Duodenal mucosa (tissue), 2 donors: ENCODE measurements at regions not wholly inside any gene's neighbourhood (a gene's known extent, or its start where the extent isn't known, plus 50 kb on each side); places are given as distances from the start of the nearest gene placed in this dataset.

Experiments
- H3K27ac ChIP-seq: one replicate; pipeline ENCODE4 v1.7.0; 2013; ENCODE audit warnings: low read depth, low read length
- H3K27me3 ChIP-seq, 2 donors: one replicate each; pipeline ENCODE4 v1.7.0; 2013; ENCODE audit warnings: low read length in 2 of 2, control low read depth in 1 of 2; ENCODE audit not compliant: insufficient read depth in 2 of 2, control insufficient read depth in 1 of 2
- H3K36me3 ChIP-seq, 2 donors: one replicate each; pipeline ENCODE4 v1.7.0; 2013; ENCODE audit warnings: low read length in 2 of 2, control low read depth in 1 of 2; ENCODE audit not compliant: insufficient read depth in 2 of 2, control insufficient read depth in 1 of 2
- H3K4me1 ChIP-seq, 2 donors: one replicate each; pipeline ENCODE4 v1.7.0; 2013; ENCODE audit warnings: low read length in 2 of 2, control low read depth in 1 of 2; ENCODE audit not compliant: insufficient read depth in 2 of 2, control insufficient read depth in 1 of 2
- H3K4me3 ChIP-seq, 2 donors: one replicate each; pipeline ENCODE4 v1.7.0; 2013; ENCODE audit warnings: low read length in 2 of 2, low read depth in 1 of 2
- H3K9ac ChIP-seq, 2 donors: one replicate each; pipeline ENCODE4 v1.7.0; 2013; ENCODE audit warnings: low read length in 2 of 2, low read depth in 1 of 2
- H3K9me3 ChIP-seq, 2 donors: one replicate each; pipeline ENCODE4 v1.7.0; 2013; ENCODE audit warnings: low read length in 2 of 2, control low read depth in 1 of 2; ENCODE audit not compliant: control insufficient read depth in 1 of 2

DNA sequence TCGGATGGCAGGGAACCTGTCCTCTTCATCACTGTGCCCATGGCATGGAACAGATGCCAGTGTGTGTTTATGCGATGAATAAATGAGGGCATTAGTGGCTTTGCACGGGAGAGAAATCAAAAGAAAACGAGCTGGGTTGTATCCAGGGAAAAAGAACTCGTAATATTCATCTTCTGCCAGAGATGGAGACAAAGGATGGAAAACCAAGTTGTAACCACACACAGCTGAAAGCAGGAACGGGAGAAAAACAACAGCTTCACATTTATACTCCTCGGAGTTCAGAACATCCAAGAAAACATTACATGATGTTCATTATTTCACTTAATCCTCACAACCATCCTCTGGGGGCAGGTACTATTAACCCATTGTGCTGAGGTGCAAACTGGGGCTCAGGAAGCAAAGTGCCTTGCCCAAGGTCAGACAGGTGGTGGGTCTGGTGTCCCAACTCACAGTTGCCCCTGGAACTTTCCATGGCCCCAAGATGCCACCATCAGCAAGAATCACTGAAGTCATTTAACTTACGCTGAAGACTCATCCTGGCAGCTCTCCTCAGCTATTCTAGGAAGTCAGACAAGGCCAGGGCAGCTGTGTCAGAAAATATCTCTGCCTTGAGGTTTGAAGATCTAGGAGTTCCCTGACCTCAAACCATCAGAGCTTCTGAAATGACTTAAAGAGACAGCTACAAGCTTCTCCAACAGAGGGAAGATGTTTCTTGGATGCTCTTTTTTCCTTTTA lies 250.4 kb downstream of the NSG2 start:
- Histone ChIP-seq H3K27me3 (no peaks in the 10 kb centered on the region), H3K9ac (no peak overlapping the region), H3K4me1 (no peaks in the 10 kb centered on the region), H3K27ac (no peak overlapping the region), H3K9me3 (no peaks in the 10 kb centered on the region), H3K36me3 (no peaks in the 10 kb centered on the region), H3K4me3 (no peak overlapping the region)

- Histone ChIP-seq H3K4me1 (no peaks in the 10 kb centered on the region), H3K27ac (no peak overlapping the region)
Measured at GRCh38 chr5:174300118-174300940, 254.8 kb downstream of the NSG2 start.

GRCh38 chr5:174300941-174301761 lies 255.6 kb downstream of the NSG2 start:
- no peak overlapping the region for H3K27ac ChIP-seq
- no peaks in the 10 kb centered on the region for H3K27me3 ChIP-seq
- H3K4me3 ChIP-seq = no peak overlapping the region
- H3K4me1 ChIP-seq = no peaks in the 10 kb centered on the region
- no peaks in the 10 kb centered on the region for H3K9me3 ChIP-seq
- no peak overlapping the region for H3K9ac ChIP-seq
- no peaks in the 10 kb centered on the region for H3K36me3 ChIP-seq

More at GRCh38 chr5:174300118-174300940, 254.8 kb downstream of the NSG2 start:
- no peak overlapping the region for H3K9ac ChIP-seq
- H3K27me3 ChIP-seq = no peaks in the 10 kb centered on the region
- H3K36me3 ChIP-seq = no peaks in the 10 kb centered on the region
- H3K4me3 ChIP-seq = no peak overlapping the region
- H3K9me3 ChIP-seq = no peaks in the 10 kb centered on the region

DNA sequence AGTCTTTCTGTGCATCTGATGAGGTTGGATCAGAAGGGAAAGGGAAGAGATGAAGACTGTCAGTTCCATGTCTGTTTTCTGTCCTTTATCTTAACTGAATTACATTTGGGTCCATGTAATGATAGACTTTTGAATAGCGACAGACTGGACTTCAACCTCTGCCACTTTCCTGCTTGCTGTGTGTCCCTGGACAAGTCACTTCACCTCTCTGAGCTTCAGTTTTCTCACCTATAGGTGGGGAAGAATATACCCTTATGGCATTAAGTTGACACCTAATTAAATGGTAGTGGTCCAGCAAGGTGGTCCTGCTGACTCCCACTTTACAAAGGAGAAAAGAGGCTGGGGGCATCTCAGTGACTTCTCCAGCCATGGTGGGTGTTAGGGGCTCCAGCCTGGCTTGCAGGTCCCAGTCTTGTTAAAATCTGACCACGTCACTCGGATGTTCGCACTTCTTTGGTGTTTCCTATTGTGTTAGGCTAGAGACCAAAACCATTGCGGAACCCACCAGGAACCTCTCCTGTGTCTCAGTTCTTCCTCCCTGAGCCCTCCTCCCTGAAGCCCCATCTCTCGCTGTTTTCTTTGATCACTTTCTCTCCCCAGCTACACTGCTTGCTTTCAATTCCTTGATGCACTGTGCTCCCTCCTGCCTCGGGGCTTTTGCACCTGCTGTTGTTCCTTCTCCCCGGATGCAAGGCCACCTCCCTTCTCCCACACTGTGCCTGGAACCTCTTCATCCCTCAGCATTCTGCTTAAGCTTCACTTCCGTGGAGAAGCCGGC lies 256.5 kb downstream of the NSG2 start:
- Histone ChIP-seq H3K9ac (no peak overlapping the region), H3K27ac (no peak overlapping the region), H3K4me3 (no peak overlapping the region), H3K27me3 (no peaks in the 10 kb centered on the region), H3K36me3 (no peaks in the 10 kb centered on the region), H3K4me1 (no peaks in the 10 kb centered on the region), H3K9me3 (no peaks in the 10 kb centered on the region)

- H3K36me3 ChIP-seq = no peaks in the 10 kb centered on the region
- no peak overlapping the region for H3K4me3 ChIP-seq
- no peak overlapping the region for H3K9ac ChIP-seq
- H3K27ac ChIP-seq = no peak overlapping the region
- no peaks in the 10 kb centered on the region for H3K4me1 ChIP-seq
- H3K9me3 ChIP-seq = no peaks in the 10 kb centered on the region
- no peaks in the 10 kb centered on the region for H3K27me3 ChIP-seq
Measured at GRCh38 chr5:174303035-174303434, 257.5 kb downstream of the NSG2 start.

GRCh38 chr5:174303437-174304045 lies 258.0 kb downstream of the NSG2 start:
- H3K27ac ChIP-seq = no peak overlapping the region
- no peak overlapping the region for H3K4me3 ChIP-seq
- no peaks in the 10 kb centered on the region for H3K36me3 ChIP-seq
- H3K9me3 ChIP-seq = no peaks in the 10 kb centered on the region
- no peak overlapping the region for H3K9ac ChIP-seq
- H3K27me3 ChIP-seq = peaks cover 0 to 3% of the 10 kb centered on the region in 2 donors
- no peaks in the 10 kb centered on the region for H3K4me1 ChIP-seq

DNA sequence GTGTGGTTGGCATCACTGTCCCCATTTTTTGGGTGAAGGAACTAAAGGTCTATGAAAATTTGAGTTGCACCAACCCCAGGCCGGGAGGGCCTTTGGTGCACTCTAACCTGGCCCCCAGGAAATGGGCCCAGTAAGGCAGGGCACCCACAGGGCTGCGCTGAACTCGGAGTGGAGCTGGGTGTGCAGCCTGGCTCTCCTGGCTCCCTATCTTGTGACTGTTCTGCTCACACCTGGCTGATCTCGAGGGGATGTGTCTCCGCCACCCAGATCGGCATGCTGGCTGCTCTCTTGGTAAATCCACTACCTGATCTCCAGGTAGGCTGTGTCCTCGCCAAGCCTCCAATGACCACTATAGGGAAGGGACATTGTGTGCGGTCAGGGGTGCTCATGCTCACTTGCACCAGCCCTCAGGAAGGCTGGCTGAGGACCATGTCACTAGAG lies 259.8 kb downstream of the NSG2 start:
- Histone ChIP-seq H3K9ac (no peak overlapping the region), H3K27me3 (peaks cover 0 to 4% of the 10 kb centered on the region in 2 donors), H3K4me3 (no peak overlapping the region), H3K36me3 (no peaks in the 10 kb centered on the region), H3K9me3 (no peaks in the 10 kb centered on the region), H3K27ac (no peak overlapping the region), H3K4me1 (no peaks in the 10 kb centered on the region)

DNA sequence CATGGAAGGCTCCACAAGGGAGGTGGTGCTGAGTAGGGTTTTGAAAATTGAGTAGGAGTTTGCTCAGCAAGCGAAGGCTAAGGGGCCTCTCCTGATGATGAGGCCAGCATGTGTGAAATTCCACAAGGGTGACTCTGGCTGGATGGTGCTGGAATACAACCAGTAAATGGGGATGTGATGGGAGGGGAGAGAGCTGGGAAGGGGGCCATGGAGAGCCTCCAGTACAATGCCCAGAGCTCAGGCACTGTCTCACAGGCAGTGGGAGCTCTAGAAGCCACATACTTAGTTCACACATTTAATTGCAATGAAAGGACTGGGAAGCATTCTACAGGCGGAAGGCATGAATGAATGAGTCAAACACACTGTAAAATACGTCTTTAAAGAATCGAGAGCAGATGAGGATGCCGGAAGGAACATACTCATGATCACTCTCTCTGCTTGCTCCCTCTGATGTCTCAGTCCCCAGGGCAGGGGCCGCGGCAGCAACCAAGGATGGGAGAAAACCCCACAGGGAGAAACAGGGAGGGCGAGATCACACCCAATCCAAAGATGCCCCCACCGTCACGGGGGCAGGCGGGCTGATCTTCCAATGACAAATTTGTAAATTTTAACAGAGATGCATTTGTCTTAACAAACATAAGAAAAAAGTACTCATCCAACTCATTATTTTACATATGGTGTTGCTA lies 261.0 kb downstream of the NSG2 start:
- Histone ChIP-seq H3K9ac (no peak overlapping the region), H3K4me1 (no peaks in the 10 kb centered on the region), H3K4me3 (no peak overlapping the region), H3K27ac (no peak overlapping the region), H3K9me3 (no peaks in the 10 kb centered on the region), H3K27me3 (peaks cover 4 to 6% of the 10 kb centered on the region in 2 donors), H3K36me3 (no peaks in the 10 kb centered on the region)

- no peaks in the 10 kb centered on the region for H3K4me1 ChIP-seq
Measured at GRCh38 chr5:174307031-174307408, 261.5 kb downstream of the NSG2 start.

More at GRCh38 chr5:174307031-174307408, 261.5 kb downstream of the NSG2 start:
- no peak overlapping the region for H3K9ac ChIP-seq
- no peaks in the 10 kb centered on the region for H3K9me3 ChIP-seq
- no peak overlapping the region for H3K4me3 ChIP-seq
- H3K36me3 ChIP-seq = no peaks in the 10 kb centered on the region
- peaks cover 4 to 6% of the 10 kb centered on the region in 2 donors for H3K27me3 ChIP-seq
- H3K27ac ChIP-seq = no peak overlapping the region
